ENCODE measurements at regions not wholly inside any gene's neighbourhood (a gene's known extent, or its start where the extent isn't known, plus 50 kb on each side); places are given as distances from the start of the nearest gene placed in this dataset.

GRCh38 chr2:42875880-42876279 lies 83.5 kb upstream of the HAAO start:
- H3K4me1 Mint-ChIP-seq = peaks cover 5% of the 10 kb centered on the region
- CTCF ChIA-PET = no interaction called here
- H3K27ac Mint-ChIP-seq = no peak overlapping the region

GRCh38 chr2:42874949-42875801 lies 82.8 kb upstream of the HAAO start:
- Mint-ChIP-seq H3K4me3 (no peak overlapping the region), H3K27me3 (no peaks in the 10 kb centered on the region), H3K9me3 (no peaks in the 10 kb centered on the region), H3K4me1 (peaks cover 5% of the 10 kb centered on the region), H3K36me3 (ENCODE audit: low read depth) (no peaks in the 10 kb centered on the region), H3K27ac (no peak overlapping the region)
- CTCF ChIA-PET = no interaction called here
- DNase-seq = no peak
- POLR2A ChIA-PET = no interaction called here

More at GRCh38 chr2:42875880-42876279, 83.5 kb upstream of the HAAO start:
- Mint-ChIP-seq H3K4me3 (no peak overlapping the region), H3K27me3 (no peaks in the 10 kb centered on the region), H3K36me3 (ENCODE audit: low read depth) (no peaks in the 10 kb centered on the region), H3K9me3 (no peaks in the 10 kb centered on the region)
- DNase-seq = no peak
- POLR2A ChIA-PET = no interaction called here

- ChIA-PET POLR2A (no interaction called here), CTCF (no interaction called here)
- Mint-ChIP-seq H3K9me3 (peaks cover 8% of the 10 kb centered on the region), H3K27ac (no peak overlapping the region), H3K27me3 (no peaks in the 10 kb centered on the region), H3K4me3 (no peak overlapping the region), H3K4me1 (no peaks in the 10 kb centered on the region), H3K36me3 (ENCODE audit: low read depth) (peaks cover 6% of the 10 kb centered on the region)
- no peak for DNase-seq
These were observed 80.3 kb upstream of the HAAO start for GRCh38 chr2:42872721-42873120.

GRCh38 chr2:42871372-42871771 lies 79.0 kb upstream of the HAAO start:
- Mint-ChIP-seq H3K4me1 (no peaks in the 10 kb centered on the region), H3K4me3 (no peak overlapping the region), H3K9me3 (peaks cover 8% of the 10 kb centered on the region), H3K27me3 (no peaks in the 10 kb centered on the region), H3K27ac (no peak overlapping the region), H3K36me3 (ENCODE audit: low read depth) (peaks cover 6% of the 10 kb centered on the region)
- DNase-seq = no peak
- CTCF ChIA-PET = no interaction called here
- POLR2A ChIA-PET = no interaction called here

GRCh38 chr2:42868874-42869273 lies 76.5 kb upstream of the HAAO start:
- Mint-ChIP-seq H3K4me3 (no peak overlapping the region), H3K27me3 (no peaks in the 10 kb centered on the region), H3K27ac (no peak overlapping the region), H3K9me3 (peaks cover 8% of the 10 kb centered on the region), H3K36me3 (ENCODE audit: low read depth) (peaks cover 6% of the 10 kb centered on the region), H3K4me1 (no peaks in the 10 kb centered on the region)
- no peak for DNase-seq
- ChIA-PET CTCF (no interaction called here), POLR2A (no interaction called here)

- ChIA-PET POLR2A (no interaction called here), CTCF (no interaction called here)
- Mint-ChIP-seq H3K9me3 (peaks cover 8% of the 10 kb centered on the region), H3K27ac (no peak overlapping the region), H3K36me3 (ENCODE audit: low read depth) (peaks cover 6% of the 10 kb centered on the region), H3K27me3 (no peaks in the 10 kb centered on the region), H3K4me1 (no peaks in the 10 kb centered on the region), H3K4me3 (no peak overlapping the region)
- DNase-seq = no peak
These were observed 75.7 kb upstream of the HAAO start for GRCh38 chr2:42868096-42868495.

GRCh38 chr2:42867093-42868065 lies 75.0 kb upstream of the HAAO start:
- Mint-ChIP-seq H3K4me1 (no peaks in the 10 kb centered on the region), H3K27me3 (no peaks in the 10 kb centered on the region), H3K9me3 (peaks cover 8% of the 10 kb centered on the region), H3K27ac (no peak overlapping the region), H3K4me3 (no peak overlapping the region), H3K36me3 (ENCODE audit: low read depth) (peaks cover 6% of the 10 kb centered on the region)
- POLR2A ChIA-PET = no interaction called here
- CTCF ChIA-PET = no interaction called here
- DNase-seq = no peak

GRCh38 chr2:42865884-42866881 lies 73.8 kb upstream of the HAAO start:
- no peak for DNase-seq
- H3K27ac Mint-ChIP-seq = no peak overlapping the region
- no peaks in the 10 kb centered on the region for H3K4me1 Mint-ChIP-seq
- ChIA-PET CTCF (no interaction called here), POLR2A (no interaction called here)
- H3K36me3 Mint-ChIP-seq (ENCODE audit: low read depth) = peaks cover 6% of the 10 kb centered on the region
- no peaks in the 10 kb centered on the region for H3K27me3 Mint-ChIP-seq
- H3K4me3 Mint-ChIP-seq = no peak overlapping the region
- peaks cover 8% of the 10 kb centered on the region for H3K9me3 Mint-ChIP-seq

- H3K9me3 Mint-ChIP-seq = peaks cover 8% of the 10 kb centered on the region
- no peak for DNase-seq
- CTCF ChIA-PET = interaction anchor here (0.6 kb wide), 1 partner anchor 102 kb away, joined by 3 read pairs; no protein-coding TSS in a partner anchor
- H3K36me3 Mint-ChIP-seq (ENCODE audit: low read depth) = peaks cover 6% of the 10 kb centered on the region
- H3K4me3 Mint-ChIP-seq = no peak overlapping the region
- no peaks in the 10 kb centered on the region for H3K4me1 Mint-ChIP-seq
- no peak overlapping the region for H3K27ac Mint-ChIP-seq
- H3K27me3 Mint-ChIP-seq = no peaks in the 10 kb centered on the region
- POLR2A ChIA-PET = no interaction called here
These were observed 72.4 kb upstream of the HAAO start for GRCh38 chr2:42864641-42865280.

- Mint-ChIP-seq H3K36me3 (ENCODE audit: low read depth) (peaks cover 6% of the 10 kb centered on the region), H3K4me3 (no peak overlapping the region), H3K27ac (no peak overlapping the region), H3K27me3 (no peaks in the 10 kb centered on the region), H3K9me3 (peaks cover 8% of the 10 kb centered on the region), H3K4me1 (no peaks in the 10 kb centered on the region)
- ChIA-PET CTCF (no interaction called here), POLR2A (no interaction called here)
- DNase-seq = no peak
These were observed 71.8 kb upstream of the HAAO start for GRCh38 chr2:42864222-42864621.

- ChIA-PET CTCF (no interaction called here), POLR2A (no interaction called here)
- H3K36me3 Mint-ChIP-seq (ENCODE audit: low read depth) = peaks cover 3% of the 10 kb centered on the region
- H3K4me1 Mint-ChIP-seq = no peaks in the 10 kb centered on the region
- DNase-seq = no peak
- no peaks in the 10 kb centered on the region for H3K27me3 Mint-ChIP-seq
- H3K9me3 Mint-ChIP-seq = peaks cover 3% of the 10 kb centered on the region
- H3K27ac Mint-ChIP-seq = no peak overlapping the region
- H3K4me3 Mint-ChIP-seq = no peak overlapping the region
These were observed 71.4 kb upstream of the HAAO start for GRCh38 chr2:42863751-42864150.

GRCh38 chr2:42863320-42863719 lies 70.9 kb upstream of the HAAO start:
- no peak overlapping the region for H3K4me3 Mint-ChIP-seq
- H3K27me3 Mint-ChIP-seq = no peaks in the 10 kb centered on the region
- ChIA-PET CTCF (no interaction called here), POLR2A (no interaction called here)
- H3K36me3 Mint-ChIP-seq (ENCODE audit: low read depth) = no peaks in the 10 kb centered on the region
- DNase-seq = no peak
- no peaks in the 10 kb centered on the region for H3K4me1 Mint-ChIP-seq
- no peaks in the 10 kb centered on the region for H3K9me3 Mint-ChIP-seq
- H3K27ac Mint-ChIP-seq = no peak overlapping the region

Measured in activated CD4-positive, alpha-beta memory T cell treated with anti-CD3 and anti-CD28 coated beads, Interleukin-2, amount 10 ng/mL, durations not matched to agents 7 days and 5 days (primary cell).